ENCODE measurements at regions not wholly inside any gene's neighbourhood (a gene's known extent, or its start where the extent isn't known, plus 50 kb on each side); places are given as distances from the start of the nearest gene placed in this dataset.

- DNase-seq (ENCODE audit: low spot score) (no peak), ATAC-seq (no peak)
- no peak for TF ChIP-seq REST (IDR thresholded peaks at IDR 0.05; ENCODE audit: unreplicated experiment)
- no peak for TF ChIP-seq JUNB (IDR thresholded peaks at IDR 0.05; ENCODE audit: unreplicated experiment)
- no peak for TF ChIP-seq ZNF331 (CRISPR knock-in tag; IDR thresholded peaks at IDR 0.05; ENCODE audit: low read depth)
- no peak for TF ChIP-seq NANOG (IDR thresholded peaks at IDR 0.05; ENCODE audit: borderline replicate concordance)
- no peak for TF ChIP-seq EZH2 (IDR thresholded peaks at IDR 0.05; ENCODE audit: low read depth, unreplicated experiment)
- no peak for TF ChIP-seq POLR2AphosphoS5 (IDR thresholded peaks at IDR 0.05; ENCODE audit: low read depth)
- no peak for TF ChIP-seq ZNF462 (CRISPR knock-in tag; IDR thresholded peaks at IDR 0.05)
- TF ChIP-seq CREB1 (CRISPR knock-in tag; IDR thresholded peaks at IDR 0.05; ENCODE audit: low read depth), result no peak
- TF ChIP-seq ZNF114 (CRISPR knock-in tag; IDR thresholded peaks at IDR 0.05), result no peak
- Histone ChIP-seq H3K79me2 (replicated peaks; ENCODE audit: insufficient read depth) (no peaks in the 10 kb centered on the region), H3K4me1 (ENCODE audit: insufficient read depth) (no peaks in the 10 kb centered on the region), H3K27ac (ENCODE audit: low read depth) (no peak overlapping the region), H3K36me3 (ENCODE audit: insufficient read depth) (no peaks in the 10 kb centered on the region), H3K9me2 (ENCODE audit: insufficient read depth) (peaks cover 25% of the 10 kb centered on the region), H3K4me3 (no peak overlapping the region), H2AFZ (no peak overlapping the region), H3K4me2 (no peak overlapping the region), H3F3A (replicated peaks; ENCODE audit: low read depth) (no peaks in the 10 kb centered on the region), H3K27me3 (ENCODE audit: insufficient read depth) (no peaks in the 10 kb centered on the region), H4K20me1 (replicated peaks; ENCODE audit: insufficient read depth) (no peaks in the 10 kb centered on the region)
- H3K4me3 Mint-ChIP-seq, result no peak overlapping the region
- peaks cover 5% of the 10 kb centered on the region for H3K27me3 Mint-ChIP-seq (ENCODE audit: insufficient read depth, low read depth, poor library complexity)
- H3K4me1 Mint-ChIP-seq, result 0 out of 3 replicates have a peak, but pooled peaks cover 3% of the 10 kb centered on the region
- H3K9me3 Mint-ChIP-seq, result no peaks in the 10 kb centered on the region
- no peak overlapping the region for H3K27ac Mint-ChIP-seq
- no peaks in the 10 kb centered on the region for H3K36me3 Mint-ChIP-seq (ENCODE audit: low read depth)
Measured at GRCh38 chr9:108182950-108183381, 672.8 kb downstream of the ACTL7B start.

Measured in GM23338 (cell line).